ENCODE measurements at regions not wholly inside any gene's neighbourhood (a gene's known extent, or its start where the extent isn't known, plus 50 kb on each side); places are given as distances from the start of the nearest gene placed in this dataset.

DNA sequence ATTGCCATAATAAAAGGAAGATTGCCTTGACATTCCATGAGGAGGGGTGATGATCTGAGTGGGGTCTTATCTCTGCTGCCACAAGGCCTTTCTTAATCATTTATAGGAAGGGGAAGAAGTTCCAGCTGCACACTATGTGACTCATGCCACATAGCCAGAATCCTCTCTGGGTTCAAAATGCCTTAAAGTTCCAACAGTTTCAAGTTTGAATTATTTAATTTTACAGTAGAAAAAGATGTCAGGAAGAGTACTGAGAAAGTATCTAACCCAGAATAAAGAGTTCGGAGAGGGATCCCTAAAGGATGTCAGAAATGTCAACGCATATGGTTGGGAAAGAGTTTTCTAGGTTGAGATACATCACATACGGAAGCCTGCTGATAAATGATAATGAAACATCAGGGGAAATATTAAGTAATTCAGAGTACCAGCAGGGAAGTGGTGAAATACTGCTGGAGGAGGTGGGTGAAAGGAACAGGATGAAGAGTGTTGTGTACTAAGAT lies 999.9 kb downstream of the TSN start:
- TF ChIP-seq, protein P1, sequence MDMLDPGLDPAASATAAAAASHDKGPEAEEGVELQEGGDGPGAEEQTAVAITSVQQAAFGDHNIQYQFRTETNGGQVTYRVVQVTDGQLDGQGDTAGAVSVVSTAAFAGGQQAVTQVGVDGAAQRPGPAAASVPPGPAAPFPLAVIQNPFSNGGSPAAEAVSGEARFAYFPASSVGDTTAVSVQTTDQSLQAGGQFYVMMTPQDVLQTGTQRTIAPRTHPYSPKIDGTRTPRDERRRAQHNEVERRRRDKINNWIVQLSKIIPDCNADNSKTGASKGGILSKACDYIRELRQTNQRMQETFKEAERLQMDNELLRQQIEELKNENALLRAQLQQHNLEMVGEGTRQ (IDR thresholded peaks at IDR 0.05; ENCODE audit: low read length) = no peak
- TF ChIP-seq JUND (IDR thresholded peaks at IDR 0.05; ENCODE audit: low read length) (no peak), RNF2 (IDR thresholded peaks at IDR 0.05; ENCODE audit: borderline replicate concordance, low read depth, low read length, missing control alignments, poor library complexity, severe bottlenecking) (no peak), MAFK (IDR thresholded peaks at IDR 0.05; ENCODE audit: low read depth, low read length) (no peak), EGR1 (IDR thresholded peaks at IDR 0.05; ENCODE audit: borderline replicate concordance, low read depth, low read length) (no peak), SIN3A (conservative IDR thresholded peaks at IDR 0.05 in 1 of 2, IDR thresholded peaks at IDR 0.05 in 1 of 2; ENCODE audit: low read depth in 1 of 2, low read length in 2 of 2) (no peak), RBBP5 (IDR thresholded peaks at IDR 0.05; ENCODE audit: borderline replicate concordance, low read depth, low read length) (no peak), HDAC6 (IDR thresholded peaks at IDR 0.05; ENCODE audit: low read depth, low read length) (no peak), POLR2A (IDR thresholded peaks at IDR 0.05; ENCODE audit: control extremely low read depth in 1 of 2, low read depth in 2 of 2, low read length in 2 of 2) (no peak), NANOG (IDR thresholded peaks at IDR 0.05; ENCODE audit: insufficient read depth, low read depth, low read length, poor library complexity, severe bottlenecking) (no peak), CEBPB (IDR thresholded peaks at IDR 0.05; ENCODE audit: low read depth, low read length) (no peak), TAF7 (optimal IDR thresholded peaks at IDR 0.05; ENCODE audit: borderline replicate concordance, low read depth, low read length) (no peak)
- TF ChIP-seq, protein P2, sequence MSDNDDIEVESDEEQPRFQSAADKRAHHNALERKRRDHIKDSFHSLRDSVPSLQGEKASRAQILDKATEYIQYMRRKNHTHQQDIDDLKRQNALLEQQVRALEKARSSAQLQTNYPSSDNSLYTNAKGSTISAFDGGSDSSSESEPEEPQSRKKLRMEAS (IDR thresholded peaks at IDR 0.05) = no peak

More for the DNA sequence above, 999.9 kb downstream of the TSN start:
- H3K9ac ChIP-seq (replicated peaks in 1 of 4; ENCODE audit: extremely low read depth in 1 of 4, low read depth in 3 of 4, low read length in 3 of 4) = no peak overlapping the region
- H3K4me2 ChIP-seq (ENCODE audit: insufficient read depth in 1 of 2, low read depth in 2 of 2, low read length in 2 of 2) = no peak overlapping the region
- H3K56ac ChIP-seq (replicated peaks; ENCODE audit: insufficient read length, low read depth, low read length) = no peak overlapping the region
- FAIRE-seq (no peak), DNase-seq (ENCODE audit: low read depth in 1 of 2, low spot score in 2 of 2) (no peak)
- H3K4me3 ChIP-seq (ENCODE audit: extremely low read depth in 1 of 4, insufficient read depth in 2 of 4, low read depth in 3 of 4, low read length in 4 of 4) = no peak overlapping the region
- no peak overlapping the region for H2BK15ac ChIP-seq (ENCODE audit: low read length)
- H3K9me3 ChIP-seq (ENCODE audit: insufficient read depth in 2 of 2, low read depth in 1 of 2, low read length in 1 of 2) = no peaks in the 10 kb centered on the region
- POLR2A ChIA-PET (ENCODE audit: partially characterized antibody) = no interaction called here
- H2AFZ ChIP-seq (ENCODE audit: low read length) = no peak overlapping the region
- CTCF ChIA-PET (ENCODE audit: partially characterized antibody) = no interaction called here
- no peak overlapping the region for H2BK20ac ChIP-seq (ENCODE audit: low read length)
- no peaks in the 10 kb centered on the region for H3K79me2 ChIP-seq (ENCODE audit: control insufficient read depth in 1 of 2, insufficient read depth in 2 of 2, low read length in 2 of 2)
- H2BK5ac ChIP-seq (ENCODE audit: low read depth, low read length) = no peak overlapping the region
- no peak overlapping the region for H2AK5ac ChIP-seq (ENCODE audit: low read depth, low read length)
- no peak overlapping the region for H4K5ac ChIP-seq (ENCODE audit: insufficient read length, low read depth, low read length)
- H3K14ac ChIP-seq (ENCODE audit: insufficient read length) = no peak overlapping the region
- no peaks in the 10 kb centered on the region; the same call in 1 of the 2 replicates for H3K23me2 ChIP-seq (ENCODE audit: low read depth, low read length)
- H3K79me1 ChIP-seq (ENCODE audit: low read depth, low read length) = no peaks in the 10 kb centered on the region
- no peak overlapping the region for H3K27ac ChIP-seq (ENCODE audit: low read depth, low read length)
- H3K27me3 ChIP-seq (replicated peaks in 1 of 4; ENCODE audit: control insufficient read depth in 3 of 4, extremely low read depth in 1 of 4, insufficient read depth in 3 of 4, low read length in 3 of 4) = no peaks in the 10 kb centered on the region; a peak in 1 of 7 replicates
- H3K23ac ChIP-seq (ENCODE audit: insufficient read length) = no peak overlapping the region
- H3K36me3 ChIP-seq (ENCODE audit: control insufficient read depth in 2 of 4, insufficient read depth in 4 of 4, low read length in 3 of 4) = no peaks in the 10 kb centered on the region
- 0 out of 7 replicates have a peak, but pooled peaks cover 0 to 3% (median 0%) of the 10 kb centered on the region in 4 experiments for H3K4me1 ChIP-seq (replicated peaks in 1 of 4; ENCODE audit: control insufficient read depth in 3 of 4, insufficient read depth in 4 of 4, low read length in 3 of 4)
- no peak overlapping the region for H4K8ac ChIP-seq (ENCODE audit: extremely low read depth, insufficient read depth, low read length)
- no peak overlapping the region for H3K4ac ChIP-seq (replicated peaks; ENCODE audit: insufficient read length, low read depth, low read length)
- H4K91ac ChIP-seq (replicated peaks; ENCODE audit: insufficient read length, low read length) = no peak overlapping the region
- H4K20me1 ChIP-seq (replicated peaks in 1 of 2; ENCODE audit: control insufficient read depth in 1 of 2, insufficient read depth in 2 of 2, low read length in 2 of 2) = no peaks in the 10 kb centered on the region
- no peak overlapping the region for H2BK12ac ChIP-seq (ENCODE audit: low read depth, low read length)
- 95% methylated on average over 3 of the region's 3 CpGs; no CpG with 5 or more reads in 1 of the 2 experiments for WGBS, 2 experiments (ENCODE audit: extremely low coverage in 1 of 2, insufficient coverage in 1 of 2, insufficient read length in 1 of 2, insufficient replicate concordance in 2 of 2, low coverage in 1 of 2, low lambda C conversion rate in 2 of 2, missing lambda C conversion rate in 1 of 2)
- no peak overlapping the region for H2BK120ac ChIP-seq (replicated peaks; ENCODE audit: low read depth, low read length)
- no peak overlapping the region for H3K18ac ChIP-seq (ENCODE audit: extremely low read depth, low read length)
